ENCODE measurements at regions not wholly inside any gene's neighbourhood (a gene's known extent, or its start where the extent isn't known, plus 50 kb on each side); places are given as distances from the start of the nearest gene placed in this dataset.
A peak's percentile ranks its signal among the peaks of the same experiment; 100 is the strongest.

- no peak for ATAC-seq
- H3K4me1 ChIP-seq, result no peaks in the 10 kb centered on the region
Measured at GRCh38 chr11:39786682-39787081, 1672.8 kb downstream of the LRRC4C start.

GRCh38 chr11:39786281-39786680, 1673.2 kb downstream of the LRRC4C start:
- no peak for ATAC-seq
- Histone ChIP-seq H3K9me3 (no peaks in the 10 kb centered on the region), H3K4me3 (no peak overlapping the region), H3K4me1 (no peaks in the 10 kb centered on the region), H3K36me3 (replicated peaks in 1 of 2; ENCODE audit: insufficient read depth in 1 of 2, low read depth in 2 of 2) (no peaks in the 10 kb centered on the region), H3K27me3 (peaks cover 0 to 2% of the 10 kb centered on the region in 2 donors), H3K27ac (no peak overlapping the region)
- intact Hi-C loops (cut with DNase I), result no loop called here
- WGBS, 2 donors, result 77 to 100% methylated on average over 1 to 9 of the region's 9 CpGs
- DNase-seq, result no peak
- TF ChIP-seq CTCF (IDR thresholded peaks at IDR 0.05), result no peak
- TF ChIP-seq POLR2A (IDR thresholded peaks at IDR 0.05), result no peak

More at GRCh38 chr11:39786682-39787081, 1672.8 kb downstream of the LRRC4C start:
- intact Hi-C loops (cut with DNase I), result no loop called here
- WGBS, 2 donors, result 89 to 93% methylated on average over 8 of the region's 8 CpGs
- H3K27me3 ChIP-seq, result peaks cover 0 to 2% of the 10 kb centered on the region in 2 donors
- no peak for TF ChIP-seq CTCF (IDR thresholded peaks at IDR 0.05)
- TF ChIP-seq POLR2A (IDR thresholded peaks at IDR 0.05), result no peak
- no peaks in the 10 kb centered on the region for H3K9me3 ChIP-seq
- H3K36me3 ChIP-seq (replicated peaks in 1 of 2; ENCODE audit: insufficient read depth in 1 of 2, low read depth in 2 of 2), result no peaks in the 10 kb centered on the region
- no peak overlapping the region for H3K27ac ChIP-seq
- H3K4me3 ChIP-seq, result no peak overlapping the region
- no peak for DNase-seq

- ATAC-seq (no peak), DNase-seq (no peak)
- WGBS, 2 donors, result 73 to 78% methylated on average over 4 to 5 of the region's 5 CpGs
- Histone ChIP-seq H3K4me3 (no peak overlapping the region), H3K9me3 (no peaks in the 10 kb centered on the region), H3K27me3 (peaks cover 0 to 2% of the 10 kb centered on the region in 2 donors), H3K27ac (no peak overlapping the region), H3K4me1 (no peaks in the 10 kb centered on the region), H3K36me3 (replicated peaks in 1 of 2; ENCODE audit: insufficient read depth in 1 of 2, low read depth in 2 of 2) (no peaks in the 10 kb centered on the region)
- intact Hi-C loops (cut with DNase I), result no loop called here
- TF ChIP-seq POLR2A (IDR thresholded peaks at IDR 0.05), result no peak
- TF ChIP-seq CTCF (IDR thresholded peaks at IDR 0.05), result no peak
Measured at GRCh38 chr11:39784873-39785272, 1674.6 kb downstream of the LRRC4C start.

- no peaks in the 10 kb centered on the region for H3K36me3 ChIP-seq (replicated peaks in 1 of 2; ENCODE audit: insufficient read depth in 1 of 2, low read depth in 2 of 2)
- no peak overlapping the region for H3K4me3 ChIP-seq
- WGBS, 2 donors, result 60 to 81% methylated on average over 3 of the region's 3 CpGs
- no peaks in the 10 kb centered on the region for H3K9me3 ChIP-seq
- H3K4me1 ChIP-seq, result peaks cover 8% of the 10 kb centered on the region
- intact Hi-C loops (cut with DNase I), result no loop called here
- H3K27me3 ChIP-seq, result no peaks in the 10 kb centered on the region
- ATAC-seq (no peak), DNase-seq (no peak)
- H3K27ac ChIP-seq, result no peak overlapping the region
- TF ChIP-seq POLR2A (IDR thresholded peaks at IDR 0.05) (no peak), CTCF (IDR thresholded peaks at IDR 0.05) (no peak)
Measured at GRCh38 chr11:39780131-39780530, 1679.3 kb downstream of the LRRC4C start.

GRCh38 chr11:39777035-39777434, 1682.4 kb downstream of the LRRC4C start:
- Histone ChIP-seq H3K9me3 (no peaks in the 10 kb centered on the region), H3K36me3 (replicated peaks in 1 of 2; ENCODE audit: insufficient read depth in 1 of 2, low read depth in 2 of 2) (no peaks in the 10 kb centered on the region), H3K4me3 (no peak overlapping the region), H3K27me3 (no peaks in the 10 kb centered on the region), H3K27ac (no peak overlapping the region), H3K4me1 (peaks cover 15% of the 10 kb centered on the region)
- no peak for DNase-seq
- TF ChIP-seq POLR2A (IDR thresholded peaks at IDR 0.05) (no peak), CTCF (IDR thresholded peaks at IDR 0.05) (no peak)
- peak; percentile 37 for ATAC-seq
- WGBS, 2 donors, result 33 to 37% methylated on average over 3 of the region's 3 CpGs
- intact Hi-C loops (cut with DNase I), result no loop called here

Data from body of pancreas (tissue), 4 donors.